NCI-H510A treated with DMSO at 0.1 percent for 48 hours (cell line): ENCODE measurements at regions not wholly inside any gene's neighbourhood (a gene's known extent, or its start where the extent isn't known, plus 50 kb on each side); places are given as distances from the start of the nearest gene placed in this dataset.

Source experiments
- DNase-seq: peaks from one replicate; lab custom pipeline; 2025; lab: John Stamatoyannopoulos, UW

- no peak for DNase-seq
These were observed 253.8 kb downstream of the TNS1 start for GRCh38 chr2:217749008-217749407.

GRCh38 chr2:217746808-217747207, 256.0 kb downstream of the TNS1 start:
- no peak for DNase-seq

GRCh38 chr2:217743966-217744761, 258.6 kb downstream of the TNS1 start:
- no peak for DNase-seq

GRCh38 chr2:217743407-217743806, 259.4 kb downstream of the TNS1 start:
- DNase-seq: no peak

- no peak for DNase-seq
These were observed 260.0 kb downstream of the TNS1 start for GRCh38 chr2:217742841-217743240.

- DNase-seq: no peak
These were observed 260.5 kb downstream of the TNS1 start for GRCh38 chr2:217742276-217742675.

- no peak for DNase-seq
These were observed 261.3 kb downstream of the TNS1 start for GRCh38 chr2:217741381-217741955.

- DNase-seq: no peak
These were observed 262.0 kb downstream of the TNS1 start for GRCh38 chr2:217740756-217741155.

- DNase-seq: no peak
These were observed 262.6 kb downstream of the TNS1 start for GRCh38 chr2:217740178-217740577.

- no peak for DNase-seq
These were observed 263.1 kb downstream of the TNS1 start for GRCh38 chr2:217739741-217740140.

GRCh38 chr2:217738061-217738460, 264.7 kb downstream of the TNS1 start:
- no peak for DNase-seq

GRCh38 chr2:217736776-217737550, 265.8 kb downstream of the TNS1 start:
- DNase-seq: no peak

GRCh38 chr2:217735899-217736298, 266.9 kb downstream of the TNS1 start:
- DNase-seq: no peak

- DNase-seq: no peak
These were observed 267.8 kb downstream of the TNS1 start for GRCh38 chr2:217735034-217735433.

- no peak for DNase-seq
These were observed 269.3 kb downstream of the TNS1 start for GRCh38 chr2:217733461-217733860.

- no peak for DNase-seq
These were observed 269.8 kb downstream of the TNS1 start for GRCh38 chr2:217732992-217733391.

- DNase-seq: no peak
These were observed 271.0 kb downstream of the TNS1 start for GRCh38 chr2:217731805-217732204.

GRCh38 chr2:217729421-217730053, 273.3 kb downstream of the TNS1 start:
- DNase-seq: no peak

GRCh38 chr2:217727801-217728200, 275.0 kb downstream of the TNS1 start:
- no peak for DNase-seq

GRCh38 chr2:217725409-217725808, 277.4 kb downstream of the TNS1 start:
- no peak for DNase-seq

- DNase-seq: no peak
These were observed 278.3 kb downstream of the TNS1 start for GRCh38 chr2:217724471-217724870.

- DNase-seq: no peak
These were observed 278.8 kb downstream of the TNS1 start for GRCh38 chr2:217723981-217724380.
